Stomach (tissue), 8 donors: ENCODE measurements at regions not wholly inside any gene's neighbourhood (a gene's known extent, or its start where the extent isn't known, plus 50 kb on each side); places are given as distances from the start of the nearest gene placed in this dataset.

Source experiments
- DNase-seq, 2 donors: peaks; one replicate each; pipeline versions ENCODE4 v3.0.0 to v3.0.0-alpha.2; 2013 to 2019
- H3K27ac ChIP-seq, 5 donors: fragments of 200-600 bp in 4 of 5; sonication (generic) in 4 of 5; one replicate each; pipeline ENCODE4 v1.5.1; 2013 to 2019; ENCODE audit warnings: mild to moderate bottlenecking in 1 of 5, moderate library complexity in 1 of 5
- H3K27me3 ChIP-seq, 3 donors: fragments of 200-600 bp; sonication (generic); one replicate each; pipeline ENCODE4 v1.5.1; 2017 to 2019; ENCODE audit warnings: mixed run types in 1 of 3
- H3K36me3 ChIP-seq, 4 donors: fragments of 200-600 bp; sonication (generic); 1 replicate in 3 of 4; 2 replicates in 1 of 4; pipeline ENCODE4 v1.5.1; 2016 to 2019
- H3K4me1 ChIP-seq, 4 donors: fragments of 200-600 bp; sonication (generic); one replicate each; pipeline ENCODE4 v1.5.1; 2016 to 2019
- H3K4me3 ChIP-seq, 4 donors: fragments of 200-600 bp; sonication (generic) in 3 of 4; one replicate each; pipeline ENCODE4 v1.5.1; 2016 to 2019; ENCODE audit warnings: mild to moderate bottlenecking in 1 of 4
- H3K9me3 ChIP-seq, 4 donors: fragments of 200-600 bp; sonication (generic); one replicate each; pipeline ENCODE4 v1.5.1; 2016 to 2019
- EP300 ChIP-seq: sonication (generic); formaldehyde crosslinking; IDR thresholded peaks from one replicate; pipeline ENCODE4 v1.6.1; 2017; ENCODE audit warnings: antibody characterized with exemption
- POLR2A ChIP-seq, 4 donors: fragments of 450-650 bp; IDR thresholded peaks; one replicate each; pipeline ENCODE4 v1.6.1; 2016; ENCODE audit warnings: antibody characterized with exemption in 4 of 4, control low read depth in 2 of 4, mild to moderate bottlenecking in 1 of 4, moderate library complexity in 1 of 4
- POLR2AphosphoS5 ChIP-seq, 3 donors: sonication (generic); formaldehyde crosslinking; IDR thresholded peaks; one replicate each; pipeline ENCODE4 v1.6.1; 2016; ENCODE audit warnings: antibody characterized with exemption in 3 of 3
- WGBS, 5 donors: extraction: QIAGEN DNeasy Blood & Tissue Kit in 3 of 5; methylation state at CpG; one replicate each; pipeline versions ENCODE4 v1.1.5 to v1.1.7; 2013 to 2018; 5-methylcytosine and 5-hydroxymethylcytosine counted together
- intact Hi-C: fragments of 100-400 bp; cut with DNase I; formaldehyde crosslinking; loops from one replicate; pipeline ENCODE4 v1.15.1; 2023; ENCODE audit warnings: low total_unique reads
- TF ChIP-seq, protein P1 (sequence below), 7 experiments: fragments of 450-650 bp in 4 of 7; fragments of 200-600 bp in 3 of 7; sonication (generic) in 3 of 7; IDR thresholded peaks; one replicate each; pipeline ENCODE4 v1.5.1; 2016 to 2019; ENCODE audit warnings: antibody characterized with exemption in 7 of 7, control low read depth in 2 of 7, mild to moderate bottlenecking in 1 of 7
- donor health status: healthy with polysubstance abuse.
- donor health status: Bipolar disorder and iron deficiency.
- donor health status: healthy.

DNA sequence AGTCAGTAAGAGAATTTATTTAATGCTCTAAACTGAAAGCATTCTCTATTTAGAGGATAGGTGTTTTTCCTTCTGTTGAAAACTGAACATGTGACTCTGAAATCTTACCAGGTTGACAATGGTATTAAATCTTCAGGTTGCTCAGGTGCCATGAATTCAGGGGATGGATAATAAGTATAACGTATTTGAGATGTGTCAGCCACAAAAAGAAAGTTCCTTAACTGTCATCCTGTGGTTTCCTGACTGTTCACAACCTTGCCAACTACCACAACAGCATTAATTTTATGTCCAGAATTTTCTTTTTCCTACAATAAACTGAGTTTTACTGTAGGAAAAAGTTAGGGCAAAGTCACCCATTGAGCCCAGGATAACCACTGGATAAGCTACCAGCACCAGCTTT, 243.3 kb upstream of the PSMD7 start:
- TF ChIP-seq EP300, result no peak
- TF ChIP-seq, protein P1, sequence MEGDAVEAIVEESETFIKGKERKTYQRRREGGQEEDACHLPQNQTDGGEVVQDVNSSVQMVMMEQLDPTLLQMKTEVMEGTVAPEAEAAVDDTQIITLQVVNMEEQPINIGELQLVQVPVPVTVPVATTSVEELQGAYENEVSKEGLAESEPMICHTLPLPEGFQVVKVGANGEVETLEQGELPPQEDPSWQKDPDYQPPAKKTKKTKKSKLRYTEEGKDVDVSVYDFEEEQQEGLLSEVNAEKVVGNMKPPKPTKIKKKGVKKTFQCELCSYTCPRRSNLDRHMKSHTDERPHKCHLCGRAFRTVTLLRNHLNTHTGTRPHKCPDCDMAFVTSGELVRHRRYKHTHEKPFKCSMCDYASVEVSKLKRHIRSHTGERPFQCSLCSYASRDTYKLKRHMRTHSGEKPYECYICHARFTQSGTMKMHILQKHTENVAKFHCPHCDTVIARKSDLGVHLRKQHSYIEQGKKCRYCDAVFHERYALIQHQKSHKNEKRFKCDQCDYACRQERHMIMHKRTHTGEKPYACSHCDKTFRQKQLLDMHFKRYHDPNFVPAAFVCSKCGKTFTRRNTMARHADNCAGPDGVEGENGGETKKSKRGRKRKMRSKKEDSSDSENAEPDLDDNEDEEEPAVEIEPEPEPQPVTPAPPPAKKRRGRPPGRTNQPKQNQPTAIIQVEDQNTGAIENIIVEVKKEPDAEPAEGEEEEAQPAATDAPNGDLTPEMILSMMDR (IDR thresholded peaks at IDR 0.05), result no peak
- Histone ChIP-seq H3K4me1 (no peaks in the 10 kb centered on the region), H3K9me3 (peaks cover 0 to 9% (median 4%) of the 10 kb centered on the region in 4 donors), H3K27me3 (peaks cover 0 to 8% (median 0%) of the 10 kb centered on the region in 3 donors), H3K27ac (no peak overlapping the region), H3K4me3 (no peak overlapping the region), H3K36me3 (no peaks in the 10 kb centered on the region)
- intact Hi-C loops, result no loop called here
- DNase-seq, result no peak
- 47 to 84% (median 70%) methylated on average over 1 of the region's 1 CpG for WGBS, 5 donors

DNA sequence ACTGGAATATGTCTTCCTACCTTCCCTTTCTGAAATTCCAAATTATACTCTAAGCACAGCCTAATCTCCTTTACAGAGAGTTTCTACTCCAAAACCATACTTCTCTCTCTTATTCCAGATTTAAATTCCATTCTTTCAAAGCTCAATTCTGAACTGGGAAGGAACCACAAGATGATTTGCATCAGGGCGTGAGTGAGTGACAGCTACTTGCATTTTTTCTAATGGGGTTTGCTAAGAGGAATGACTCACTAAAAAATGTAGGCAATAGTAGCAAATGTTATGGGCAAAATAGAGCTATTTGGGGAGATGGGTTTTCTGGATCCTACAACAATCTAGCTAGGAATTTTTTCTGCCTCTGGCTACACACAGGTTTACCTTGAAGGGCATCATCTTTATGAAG, 244.6 kb upstream of the PSMD7 start:
- Histone ChIP-seq H3K36me3 (no peaks in the 10 kb centered on the region), H3K27me3 (peaks cover 0 to 8% (median 0%) of the 10 kb centered on the region in 3 donors), H3K4me1 (no peaks in the 10 kb centered on the region), H3K27ac (no peak overlapping the region), H3K9me3 (peaks cover 0 to 9% (median 4%) of the 10 kb centered on the region in 4 donors), H3K4me3 (no peak overlapping the region)
- intact Hi-C loops, result no loop called here
- 47 to 70% (median 62%) methylated on average over 1 of the region's 1 CpG for WGBS, 5 donors
- TF ChIP-seq, protein P1 (IDR thresholded peaks at IDR 0.05), result no peak
- TF ChIP-seq EP300, result no peak
- no peak for TF ChIP-seq POLR2AphosphoS5 (IDR thresholded peaks at IDR 0.05)
- TF ChIP-seq POLR2A (IDR thresholded peaks at IDR 0.05), result no peak
- no peak for DNase-seq

DNA sequence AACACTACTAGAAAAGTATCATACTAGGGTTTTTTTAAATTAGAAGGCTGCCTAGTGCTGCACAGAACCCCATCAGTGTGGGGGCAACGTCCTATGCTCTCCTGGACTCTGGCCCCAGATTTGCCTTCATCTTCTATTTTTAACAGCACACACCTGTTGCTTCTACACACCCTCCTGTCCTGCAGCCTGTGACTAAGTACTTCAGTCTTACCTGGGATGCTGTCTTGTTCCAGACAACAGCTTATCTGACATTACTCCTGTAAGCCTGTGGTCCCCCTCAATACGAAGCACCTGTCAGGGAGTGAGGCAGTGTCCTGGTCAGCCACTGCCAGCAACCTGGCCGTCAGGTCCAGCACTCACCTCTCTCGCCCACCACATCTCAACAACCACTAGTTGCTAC, 247.6 kb upstream of the PSMD7 start:
- TF ChIP-seq, protein P1 (IDR thresholded peaks at IDR 0.05), result no peak
- no peak for TF ChIP-seq POLR2A (IDR thresholded peaks at IDR 0.05)
- TF ChIP-seq POLR2AphosphoS5 (IDR thresholded peaks at IDR 0.05), result no peak
- TF ChIP-seq EP300, result no peak
- intact Hi-C loops, result no loop called here

DNA sequence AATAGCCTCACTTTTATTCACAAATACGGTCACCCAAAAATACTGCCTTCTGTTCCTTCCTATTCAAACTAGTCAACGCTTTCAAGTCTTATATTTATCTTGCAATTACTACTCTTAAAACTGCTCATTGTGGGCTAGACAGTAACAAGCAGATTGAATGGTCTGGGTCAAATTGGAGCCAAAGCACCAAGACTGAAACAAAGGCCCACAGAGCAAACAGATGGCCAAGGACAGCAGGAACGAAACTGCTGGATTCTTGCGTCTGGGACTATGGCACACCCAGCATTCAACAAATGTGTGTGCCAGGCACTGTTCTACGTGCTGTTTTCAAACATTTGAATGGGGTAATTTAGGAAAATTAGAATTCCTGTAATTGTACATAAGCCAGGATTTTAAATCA, 250.1 kb upstream of the PSMD7 start:
- Histone ChIP-seq H3K9me3 (no peaks in the 10 kb centered on the region), H3K27me3 (peaks cover 0 to 8% (median 0%) of the 10 kb centered on the region in 3 donors), H3K4me1 (no peaks in the 10 kb centered on the region), H3K4me3 (no peak overlapping the region), H3K36me3 (no peaks in the 10 kb centered on the region), H3K27ac (no peak overlapping the region)
- no peak for DNase-seq
- intact Hi-C loops, result no loop called here
- WGBS, 5 donors, result 63 to 78% (median 68%) methylated on average over 5 of the region's 5 CpGs
- no peak for TF ChIP-seq EP300
- TF ChIP-seq, protein P1 (IDR thresholded peaks at IDR 0.05), result no peak
- TF ChIP-seq POLR2A (IDR thresholded peaks at IDR 0.05), result no peak
- TF ChIP-seq POLR2AphosphoS5 (IDR thresholded peaks at IDR 0.05), result no peak

More for the DNA sequence above, 247.6 kb upstream of the PSMD7 start:
- Histone ChIP-seq H3K4me3 (no peak overlapping the region), H3K27ac (no peak overlapping the region), H3K4me1 (no peaks in the 10 kb centered on the region), H3K9me3 (no peaks in the 10 kb centered on the region), H3K27me3 (peaks cover 0 to 8% (median 0%) of the 10 kb centered on the region in 3 donors), H3K36me3 (no peaks in the 10 kb centered on the region)
- 63 to 83% (median 70%) methylated on average over 4 of the region's 4 CpGs for WGBS, 5 donors
- DNase-seq, result no peak
